Neuronal stem cell (in vitro differentiated cells): ENCODE measurements at regions not wholly inside any gene's neighbourhood (a gene's known extent, or its start where the extent isn't known, plus 50 kb on each side); places are given as distances from the start of the nearest gene placed in this dataset.
A peak's percentile ranks its signal among the peaks of the same experiment; 100 is the strongest.

ENCODE experiments used
- DNase-seq: peaks from one replicate; pipeline ENCODE4 v3.0.0-alpha.2; 2013; ENCODE audit warnings: low spot score
- H2AFZ ChIP-seq: one replicate; pipeline ENCODE4 v1.6.1; 2013; ENCODE audit warnings: mild to moderate bottlenecking, low read length, inconsistent platforms
- H2AK5ac ChIP-seq: 2 replicates; pipeline ENCODE4 v1.6.1; 2013; ENCODE audit warnings: low read depth, mild to moderate bottlenecking, inconsistent platforms, low read length, moderate library complexity, mixed read lengths
- H2BK120ac ChIP-seq: 2 replicates; pipeline ENCODE4 v1.6.1; 2013; ENCODE audit warnings: low read depth, mild to moderate bottlenecking, inconsistent platforms, low read length, moderate library complexity, mixed read lengths
- H2BK12ac ChIP-seq: one replicate; pipeline ENCODE4 v1.6.1; 2013; ENCODE audit warnings: low read length, inconsistent platforms
- H2BK15ac ChIP-seq: 2 replicates; pipeline ENCODE4 v1.6.1; 2013; ENCODE audit warnings: mild to moderate bottlenecking, low read length, inconsistent platforms, mixed read lengths
- H2BK5ac ChIP-seq: one replicate; pipeline ENCODE4 v1.6.1; 2013; ENCODE audit warnings: inconsistent platforms, mild to moderate bottlenecking, low read length, moderate library complexity
- H3K14ac ChIP-seq: one replicate; pipeline ENCODE4 v1.6.1; 2013; ENCODE audit warnings: low read length, inconsistent platforms
- H3K18ac ChIP-seq: 2 replicates; pipeline ENCODE4 v1.6.1; 2013; ENCODE audit warnings: low read length, inconsistent platforms
- H3K23ac ChIP-seq: 2 replicates; pipeline ENCODE4 v1.6.1; 2013; ENCODE audit warnings: low read depth, mild to moderate bottlenecking, mixed read lengths, low read length, inconsistent platforms; ENCODE audit not compliant: poor library complexity
- H3K27ac ChIP-seq: replicated peaks from 3 replicates; pipeline ENCODE4 v1.5.1; 2013; ENCODE audit warnings: low read length, inconsistent platforms
- H3K27me3 ChIP-seq, 3 experiments: 2 replicates each; pipeline ENCODE4 v1.6.1; 2013; ENCODE audit warnings: low read length in 3 of 3, mild to moderate bottlenecking in 2 of 3, inconsistent platforms in 1 of 3, low read depth in 1 of 3, mixed read lengths in 1 of 3, moderate library complexity in 1 of 3; ENCODE audit not compliant: control insufficient read depth in 3 of 3, insufficient read depth in 3 of 3
- H3K36me3 ChIP-seq, 2 donors: replicated peaks in 1 of 2; 2 replicates each; pipeline ENCODE4 v1.6.1; 2013; ENCODE audit warnings: low read length in 2 of 2; ENCODE audit not compliant: control insufficient read depth in 2 of 2, insufficient read depth in 2 of 2
- H3K4ac ChIP-seq: 2 replicates; pipeline ENCODE4 v1.6.1; 2013; ENCODE audit warnings: inconsistent platforms, mild to moderate bottlenecking, low read length, moderate library complexity
- H3K4me1 ChIP-seq, 2 donors: 1 replicate in 1 of 2; 2 replicates in 1 of 2; pipeline ENCODE4 v1.6.1; 2013; ENCODE audit warnings: low read length in 2 of 2, low read depth in 1 of 2; ENCODE audit not compliant: control insufficient read depth in 2 of 2, insufficient read depth in 1 of 2
- H3K4me2 ChIP-seq: one replicate; pipeline ENCODE4 v1.6.1; 2013; ENCODE audit warnings: mild to moderate bottlenecking, low read length, inconsistent platforms; ENCODE audit not compliant: insufficient read depth, poor library complexity, severe bottlenecking
- H3K4me3 ChIP-seq, 2 donors: 2 replicates each; pipeline ENCODE4 v1.5.1; 2013; ENCODE audit warnings: low read length in 2 of 2, mild to moderate bottlenecking in 2 of 2, inconsistent platforms in 1 of 2, moderate library complexity in 1 of 2
- H3K79me1 ChIP-seq: one replicate; pipeline ENCODE4 v1.6.1; 2013; ENCODE audit warnings: low read depth, mild to moderate bottlenecking, inconsistent platforms, low read length, moderate library complexity
- H3K9ac ChIP-seq: one replicate; pipeline ENCODE4 v1.6.1; 2013; ENCODE audit warnings: mild to moderate bottlenecking, low read depth, low read length, inconsistent platforms; ENCODE audit not compliant: poor library complexity
- H3K9me3 ChIP-seq, 2 donors: replicated peaks in 1 of 2; 2 replicates each; pipeline versions ENCODE3 to v1.6.1; 2013; ENCODE audit warnings: low read length in 2 of 2, mild to moderate bottlenecking in 2 of 2, inconsistent platforms in 1 of 2, low read depth in 1 of 2, mixed read lengths in 1 of 2, moderate library complexity in 1 of 2; ENCODE audit not compliant: control insufficient read depth in 2 of 2, insufficient read depth in 1 of 2
- H4K8ac ChIP-seq: one replicate; pipeline ENCODE4 v1.6.1; 2013; ENCODE audit warnings: low read depth, mild to moderate bottlenecking, inconsistent platforms, low read length, moderate library complexity
- H4K91ac ChIP-seq: one replicate; pipeline ENCODE4 v1.6.1; 2013; ENCODE audit warnings: low read length, low read depth, mild to moderate bottlenecking, inconsistent platforms; ENCODE audit not compliant: poor library complexity
- WGBS, 2 donors: extraction: QIAGEN DNeasy Blood & Tissue Kit; methylation state at CpG; one replicate each; pipeline ENCODE4 v1.1.7; 2013; ENCODE audit warnings: missing lambda C conversion rate in 2 of 2, mixed read lengths in 1 of 2; ENCODE audit not compliant: insufficient read length in 2 of 2, insufficient replicate concordance in 1 of 2; ENCODE audit errors: extremely low coverage in 2 of 2; 5-methylcytosine and 5-hydroxymethylcytosine counted together

DNA sequence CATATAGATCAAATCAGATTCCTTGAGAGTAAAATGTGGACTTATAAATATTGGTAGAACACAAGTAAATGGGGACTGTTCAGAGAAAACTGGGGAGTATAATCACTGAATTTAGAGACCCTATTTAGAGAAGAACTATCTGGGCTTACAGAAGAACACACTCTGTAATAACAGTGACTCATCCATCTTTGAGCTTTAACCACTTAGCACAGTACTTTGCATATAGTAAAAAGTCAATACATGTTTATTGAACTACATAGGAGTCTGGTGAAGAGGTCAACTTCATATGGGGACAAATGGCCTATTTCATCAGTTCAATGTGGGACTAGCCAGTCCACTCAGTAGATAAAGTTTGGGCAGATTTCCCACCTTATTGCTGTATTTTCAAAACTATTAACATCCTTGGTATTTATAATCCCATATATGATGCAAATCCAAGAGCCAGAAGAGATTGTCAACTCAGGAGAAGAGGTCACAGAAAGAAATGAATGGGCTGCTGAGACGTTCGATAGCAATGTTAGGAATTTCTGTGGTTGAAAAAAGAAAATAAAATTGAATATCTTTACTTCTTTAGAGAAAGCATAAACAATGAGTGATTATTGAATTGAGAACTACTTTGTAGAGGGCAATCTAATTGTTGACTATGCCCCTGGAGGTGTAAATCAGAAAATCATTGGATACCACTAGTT lies 119.3 kb upstream of the CACNA2D1 start:
- no peak overlapping the region for H2BK12ac ChIP-seq
- no peak overlapping the region for H2AK5ac ChIP-seq
- H4K8ac ChIP-seq, result no peak overlapping the region
- H3K79me1 ChIP-seq, result no peaks in the 10 kb centered on the region
- no CpG with 5 or more reads among the region's 2 CpGs for WGBS, 2 donors
- H3K4me2 ChIP-seq, result no peak overlapping the region
- no peak overlapping the region for H3K27ac ChIP-seq
- no peak overlapping the region for H2BK5ac ChIP-seq
- DNase-seq, result no peak
- H3K14ac ChIP-seq, result no peak overlapping the region
- H3K36me3 ChIP-seq, result no peaks in the 10 kb centered on the region
- no peak overlapping the region for H3K9ac ChIP-seq
- no peaks in the 10 kb centered on the region for H3K9me3 ChIP-seq
- H3K18ac ChIP-seq, result no peak overlapping the region
- H4K91ac ChIP-seq, result no peak overlapping the region
- H3K4ac ChIP-seq, result no peak overlapping the region
- no peak overlapping the region for H3K4me3 ChIP-seq
- no peak overlapping the region for H2BK120ac ChIP-seq
- H3K27me3 ChIP-seq, result no peaks in the 10 kb centered on the region
- H3K4me1 ChIP-seq, result peaks cover 0 to 2% of the 10 kb centered on the region in 2 donors
- no peak overlapping the region for H2AFZ ChIP-seq
- no peak overlapping the region for H3K23ac ChIP-seq
- no peak overlapping the region for H2BK15ac ChIP-seq

DNA sequence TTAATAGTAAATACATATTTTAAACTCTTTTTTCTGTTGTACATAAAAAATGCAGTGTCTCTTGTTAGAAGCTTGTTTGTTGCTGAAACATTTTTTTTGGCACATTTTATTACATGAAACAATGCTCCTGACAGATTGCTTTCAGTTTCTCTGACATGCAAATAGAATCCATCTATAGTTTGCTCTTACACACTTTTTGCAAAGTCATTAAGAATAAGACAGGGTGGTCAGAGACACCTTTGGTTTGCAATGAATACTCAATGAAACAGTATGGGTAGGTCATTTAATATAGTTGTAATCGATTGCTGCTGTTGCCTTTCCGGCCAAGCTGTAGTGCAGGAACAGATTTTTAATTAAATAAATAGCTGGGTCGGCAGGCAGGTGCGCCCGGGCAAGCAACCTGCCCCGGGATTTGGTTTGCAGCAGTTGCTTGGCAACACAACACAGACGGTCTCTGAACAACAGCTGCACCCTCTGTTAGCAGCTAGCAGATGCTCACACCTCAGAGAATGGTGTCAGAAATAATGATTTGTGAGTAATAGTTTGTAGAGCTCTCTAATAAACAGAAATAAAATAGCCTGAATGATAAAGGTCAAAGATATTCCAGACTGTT lies 115.7 kb upstream of the CACNA2D1 start:
- WGBS, 2 donors, result no CpG with 5 or more reads among the region's 7 CpGs
- H2BK12ac ChIP-seq, result no peak overlapping the region
- H2AK5ac ChIP-seq, result no peak overlapping the region
- H3K18ac ChIP-seq, result no peak overlapping the region
- no peaks in the 10 kb centered on the region for H3K36me3 ChIP-seq
- H3K4me1 ChIP-seq, result peaks cover 0 to 2% of the 10 kb centered on the region in 2 donors
- H3K27me3 ChIP-seq, result no peaks in the 10 kb centered on the region
- H3K4me3 ChIP-seq, result no peak overlapping the region
- peaks cover 0 to 4% of the 10 kb centered on the region in 2 donors for H3K9me3 ChIP-seq
- H2BK120ac ChIP-seq, result no peak overlapping the region
- H2AFZ ChIP-seq, result no peak overlapping the region
- H3K4me2 ChIP-seq, result no peak overlapping the region
- no peak overlapping the region for H3K4ac ChIP-seq
- peak; percentile 35 for DNase-seq
- H4K8ac ChIP-seq, result no peak overlapping the region
- H3K79me1 ChIP-seq, result no peaks in the 10 kb centered on the region
- H3K27ac ChIP-seq, result no peak overlapping the region
- no peak overlapping the region for H4K91ac ChIP-seq
- no peak overlapping the region for H3K14ac ChIP-seq
- H2BK15ac ChIP-seq, result no peak overlapping the region
- H2BK5ac ChIP-seq, result no peak overlapping the region
- no peak overlapping the region for H3K9ac ChIP-seq
- H3K23ac ChIP-seq, result no peak overlapping the region

DNA sequence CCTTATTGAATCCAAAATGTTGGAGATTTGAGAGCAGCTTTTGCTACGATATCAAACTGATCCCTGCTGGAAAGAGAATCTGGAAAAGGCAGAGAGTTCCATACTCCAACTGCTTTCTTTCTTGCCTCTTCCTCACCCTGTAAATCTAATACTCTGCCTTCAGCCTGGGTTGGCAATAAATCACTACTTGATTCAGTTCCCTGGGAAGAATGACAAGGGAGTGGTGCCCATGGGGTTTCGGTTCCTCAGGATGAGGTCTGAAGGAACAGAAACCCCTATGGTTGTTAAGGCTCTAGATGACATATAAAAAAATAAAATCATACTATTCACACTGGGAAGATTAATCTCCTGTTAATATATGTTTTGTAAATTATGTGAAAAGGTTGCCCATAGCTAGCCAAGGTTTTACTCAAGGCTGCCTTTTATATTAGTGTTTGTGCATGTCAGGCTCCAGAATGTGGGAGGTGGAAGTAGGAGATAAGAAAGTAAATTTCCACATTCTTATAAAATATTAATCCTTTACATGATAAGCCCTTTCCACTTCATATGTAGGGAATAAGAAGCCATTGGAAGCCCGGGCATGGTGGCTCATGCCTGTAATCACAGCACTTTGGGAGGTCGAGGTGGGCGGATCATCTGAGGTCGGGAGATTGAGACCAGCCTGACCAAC lies 106.2 kb upstream of the CACNA2D1 start:
- Histone ChIP-seq H3K27ac (no peak overlapping the region), H4K8ac (no peak overlapping the region)
- WGBS, 2 donors, result no CpG with 5 or more reads among the region's 6 CpGs

DNA sequence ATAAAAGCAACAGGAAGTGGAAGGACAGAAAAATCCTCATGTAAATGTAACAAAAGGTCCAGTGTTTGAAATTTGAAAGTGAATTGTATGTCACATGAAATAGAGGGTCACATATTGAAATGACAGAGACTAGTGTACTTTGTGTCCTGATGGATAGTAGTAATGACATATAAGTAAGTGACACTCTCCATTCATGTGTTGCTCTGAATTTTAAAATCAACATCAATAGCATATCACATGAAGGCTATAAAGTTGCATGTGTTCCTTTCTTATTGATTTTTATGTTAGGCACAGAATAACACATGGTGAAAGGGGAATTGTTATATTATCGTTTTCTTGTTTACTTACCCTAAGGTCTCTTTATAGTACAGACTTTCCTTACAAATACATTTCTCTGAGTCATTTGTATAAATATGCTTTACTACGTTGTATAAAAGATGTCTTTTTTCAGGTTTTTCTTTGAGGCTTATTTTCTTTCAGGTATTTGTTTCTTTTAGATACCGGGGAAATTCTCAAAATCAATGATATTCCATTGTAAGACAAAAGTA lies 104.6 kb upstream of the CACNA2D1 start:
- no peak for DNase-seq
- no peak overlapping the region for H3K23ac ChIP-seq
- no peak overlapping the region for H2BK12ac ChIP-seq
- H3K18ac ChIP-seq, result no peak overlapping the region
- no peak overlapping the region for H4K8ac ChIP-seq
- no peaks in the 10 kb centered on the region for H3K9me3 ChIP-seq
- no peak overlapping the region for H2BK5ac ChIP-seq
- no peaks in the 10 kb centered on the region for H3K79me1 ChIP-seq
- no peak overlapping the region for H3K4ac ChIP-seq
- no peaks in the 10 kb centered on the region for H3K36me3 ChIP-seq
- no peak overlapping the region for H2AK5ac ChIP-seq
- WGBS, 2 donors, result no CpG with 5 or more reads among the region's 3 CpGs
- H3K9ac ChIP-seq, result no peak overlapping the region
- H2AFZ ChIP-seq, result no peak overlapping the region
- H4K91ac ChIP-seq, result no peak overlapping the region
- no peak overlapping the region for H3K27ac ChIP-seq
- H3K4me2 ChIP-seq, result no peak overlapping the region
- H3K4me3 ChIP-seq, result no peak overlapping the region
- no peak overlapping the region for H2BK15ac ChIP-seq
- H3K4me1 ChIP-seq, result no peaks in the 10 kb centered on the region
- no peak overlapping the region for H2BK120ac ChIP-seq
- no peaks in the 10 kb centered on the region for H3K27me3 ChIP-seq
- H3K14ac ChIP-seq, result no peak overlapping the region

More for the DNA sequence above, 106.2 kb upstream of the CACNA2D1 start:
- H4K91ac ChIP-seq, result no peak overlapping the region
- no peak overlapping the region for H2AFZ ChIP-seq
- H3K18ac ChIP-seq, result no peak overlapping the region
- no peak overlapping the region for H3K4me3 ChIP-seq
- no peak overlapping the region for H3K4ac ChIP-seq
- no peak overlapping the region for H2AK5ac ChIP-seq
- H3K23ac ChIP-seq, result no peak overlapping the region
- DNase-seq, result no peak
- H2BK15ac ChIP-seq, result no peak overlapping the region
- H3K36me3 ChIP-seq, result no peaks in the 10 kb centered on the region
- H3K14ac ChIP-seq, result no peak overlapping the region
- no peaks in the 10 kb centered on the region for H3K79me1 ChIP-seq
- H3K9me3 ChIP-seq, result peaks cover 0 to 4% of the 10 kb centered on the region in 2 donors
- H2BK120ac ChIP-seq, result no peak overlapping the region
- H2BK12ac ChIP-seq, result no peak overlapping the region
- H3K27me3 ChIP-seq, result no peaks in the 10 kb centered on the region
- no peak overlapping the region for H3K9ac ChIP-seq
- no peaks in the 10 kb centered on the region for H3K4me1 ChIP-seq
- no peak overlapping the region for H2BK5ac ChIP-seq
- H3K4me2 ChIP-seq, result no peak overlapping the region
